Dermis microvascular lymphatic vessel endothelial cell (primary cell): ENCODE measurements at regions not wholly inside any gene's neighbourhood (a gene's known extent, or its start where the extent isn't known, plus 50 kb on each side); places are given as distances from the start of the nearest gene placed in this dataset.

Experiments used
- DNase-seq, 2 donors: peaks; one replicate each; pipeline versions ENCODE4 v3.0.0 to v3.0.0-alpha.2; 2010; ENCODE audit warnings: low read depth in 2 of 2

DNA sequence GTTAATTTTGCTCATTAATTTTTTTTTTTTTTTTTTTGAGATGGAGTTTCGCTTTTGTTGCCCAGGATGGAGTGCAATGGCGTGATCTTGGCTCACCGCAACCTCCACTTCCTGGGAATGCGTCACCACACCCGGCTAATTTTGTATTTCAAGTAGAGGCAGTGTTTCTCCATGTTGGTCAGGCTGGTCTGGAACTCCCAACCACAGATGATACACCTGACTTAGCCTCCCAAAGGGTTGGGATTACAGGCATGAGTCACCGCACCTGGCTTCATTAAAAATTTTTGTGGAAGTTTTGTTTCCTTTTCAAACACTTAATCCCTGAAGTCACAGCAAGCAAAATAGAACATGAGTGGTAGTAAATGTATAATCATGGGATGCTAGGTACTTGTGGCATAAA, 857.2 kb upstream of the PHF14 start:
- DNase-seq: no peak

DNA sequence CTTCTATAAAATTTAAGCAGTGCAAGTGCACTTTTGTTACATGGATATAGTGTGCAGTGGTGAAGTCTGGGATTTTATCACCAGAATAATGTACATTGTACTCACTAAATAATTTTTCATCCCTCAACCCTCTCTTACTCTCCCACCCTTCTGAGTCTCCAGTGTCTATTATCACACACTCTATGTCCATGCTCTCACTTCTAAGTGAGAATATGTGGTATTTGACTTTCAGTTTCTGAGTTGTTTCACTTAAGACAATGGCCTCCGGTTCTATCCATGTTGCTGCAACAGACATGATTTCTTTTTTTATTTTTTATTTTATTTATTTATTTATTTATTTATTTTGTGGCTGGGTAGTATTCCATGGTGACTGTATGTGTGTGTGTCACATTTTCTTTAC, 855.9 kb upstream of the PHF14 start:
- no peak for DNase-seq

DNA sequence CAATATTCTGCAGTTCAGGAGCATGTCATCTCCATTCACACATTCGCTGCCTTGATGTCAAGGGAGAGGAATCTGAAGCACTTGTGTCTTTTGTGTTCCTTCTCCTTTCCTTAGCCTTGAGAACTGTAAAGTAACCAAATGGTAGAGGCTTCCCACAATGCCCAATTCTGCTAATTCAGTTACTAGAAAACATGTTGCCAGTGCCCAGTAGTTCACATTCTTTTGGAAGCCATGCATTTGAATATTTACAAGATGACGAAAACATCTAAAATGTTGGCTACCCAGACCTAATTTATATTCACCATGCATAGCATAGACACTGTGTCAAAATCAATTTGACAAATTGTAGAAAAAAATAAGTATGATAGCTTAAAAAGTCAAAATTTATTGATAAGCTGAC, 852.7 kb upstream of the PHF14 start:
- no peak for DNase-seq

DNA sequence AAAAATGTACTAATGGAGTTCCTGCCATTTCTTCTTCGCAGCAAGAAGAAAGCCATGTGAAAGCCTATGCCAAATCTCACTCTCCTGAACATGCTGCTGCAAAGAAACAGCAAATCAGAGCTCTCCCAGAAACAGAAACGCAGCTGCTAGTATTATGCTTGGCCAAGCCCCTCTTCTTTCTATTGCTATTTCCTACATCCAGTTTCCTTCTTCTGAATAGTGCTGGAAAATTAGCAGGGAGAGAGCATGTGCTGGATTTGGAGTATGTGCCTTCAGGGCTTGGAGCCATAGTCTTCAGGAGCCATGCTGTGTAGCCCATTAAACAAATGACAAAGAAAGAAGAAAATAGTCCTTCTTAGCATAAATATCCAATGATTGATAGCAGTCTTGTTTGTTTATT, 852.0 kb upstream of the PHF14 start:
- DNase-seq: peak in 1 of 2 donors; percentile 33

DNA sequence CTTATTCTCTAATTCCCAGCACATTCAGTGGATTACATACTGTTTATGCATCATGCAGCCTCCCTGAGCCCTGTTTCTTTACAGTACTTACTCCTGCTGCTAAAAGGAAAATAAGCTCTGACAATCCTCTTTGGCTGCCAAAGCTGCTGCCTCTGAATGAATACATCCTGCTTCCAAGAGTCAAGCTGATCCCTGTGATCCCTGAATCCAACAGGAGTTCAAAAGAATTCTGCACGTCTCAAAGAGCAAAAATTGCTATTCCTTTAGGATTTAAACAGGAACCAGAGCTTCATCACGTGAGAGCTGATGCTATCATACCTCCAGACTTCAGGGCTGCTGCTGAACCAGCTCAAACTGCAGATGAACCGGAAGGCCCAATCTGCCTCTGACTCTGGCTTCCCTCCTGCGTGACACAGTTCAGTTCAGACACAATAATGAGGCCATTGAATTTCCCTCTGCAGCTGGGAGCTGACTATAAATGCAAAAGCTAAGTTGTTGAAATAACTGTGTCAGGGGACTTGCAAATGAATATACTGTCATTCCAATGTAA, 851.0 kb upstream of the PHF14 start:
- DNase-seq: peak in 1 of 2 donors; percentile 72

DNA sequence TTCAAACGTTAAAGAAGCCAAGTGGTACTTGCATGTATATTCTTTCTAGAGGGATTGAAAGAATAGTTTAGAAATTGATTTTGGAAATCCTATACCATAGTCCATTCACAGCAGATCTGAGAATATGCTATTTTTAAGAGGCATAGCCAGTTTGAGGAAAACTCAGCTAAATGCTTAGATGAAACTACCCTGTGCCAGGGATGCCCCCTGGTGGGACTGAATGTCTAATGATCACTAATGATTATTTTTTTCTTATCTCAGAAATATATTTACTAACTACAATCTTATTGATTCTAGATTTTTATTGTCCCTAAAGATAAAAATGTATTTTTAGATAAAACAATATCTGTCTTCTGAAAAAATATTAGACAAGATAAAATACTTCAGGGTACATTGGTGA, 844.9 kb upstream of the PHF14 start:
- peak in 1 of 2 donors; percentile 19 for DNase-seq

DNA sequence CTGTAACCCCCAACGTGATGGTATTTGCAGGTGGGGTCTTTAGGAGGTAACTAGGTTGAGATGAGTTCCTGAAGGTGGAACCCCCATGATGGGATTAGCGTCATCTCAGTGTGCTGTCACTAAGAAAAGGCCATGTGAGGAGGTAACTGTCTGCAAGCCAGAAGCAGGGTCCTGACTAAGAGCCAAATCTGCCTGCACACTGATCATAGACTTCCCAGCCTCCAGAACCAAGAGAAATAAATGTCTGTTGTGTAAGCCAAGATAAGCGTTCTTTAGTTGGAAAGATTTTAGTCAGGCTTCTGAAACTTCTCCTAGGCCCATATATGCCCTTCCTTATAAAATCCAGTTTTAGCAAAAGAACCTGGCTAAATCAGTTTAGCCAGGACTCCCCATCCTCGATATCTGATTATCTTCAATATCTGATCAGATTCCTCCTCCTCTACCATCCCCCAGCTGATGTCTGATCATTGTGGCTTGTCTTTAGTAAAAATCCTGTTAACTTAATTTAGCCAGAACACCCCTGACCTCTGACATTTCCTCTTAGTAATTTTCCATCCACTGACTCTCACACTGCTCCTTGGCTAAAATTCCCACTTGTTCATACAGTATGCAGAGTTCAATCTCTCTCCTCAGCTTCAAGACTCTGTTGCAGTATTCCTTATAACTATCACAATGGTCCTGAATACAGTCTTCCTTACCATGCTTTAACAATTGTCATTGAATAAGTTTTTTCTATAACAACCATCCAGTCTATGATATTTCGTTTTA, 835.4 kb upstream of the PHF14 start:
- DNase-seq: no peak

DNA sequence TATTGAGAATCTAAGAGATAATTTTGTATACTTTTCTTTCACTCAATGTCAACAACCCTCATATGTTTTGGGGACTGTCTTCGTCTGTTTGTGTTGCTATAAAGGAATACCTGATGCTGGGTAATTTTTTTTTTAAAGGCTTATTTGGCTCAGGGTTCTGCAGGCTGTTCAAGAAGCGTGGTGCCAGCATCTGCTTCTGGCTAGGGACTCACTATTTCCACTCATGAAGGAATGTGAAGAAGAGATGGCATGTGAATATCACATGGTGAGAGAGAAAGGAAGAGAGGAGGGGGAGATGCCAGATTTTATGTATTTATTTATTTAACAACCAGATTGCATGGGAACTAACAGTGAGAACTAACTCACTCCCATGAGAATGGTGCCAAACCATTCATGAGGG, 827.4 kb upstream of the PHF14 start:
- no peak for DNase-seq

DNA sequence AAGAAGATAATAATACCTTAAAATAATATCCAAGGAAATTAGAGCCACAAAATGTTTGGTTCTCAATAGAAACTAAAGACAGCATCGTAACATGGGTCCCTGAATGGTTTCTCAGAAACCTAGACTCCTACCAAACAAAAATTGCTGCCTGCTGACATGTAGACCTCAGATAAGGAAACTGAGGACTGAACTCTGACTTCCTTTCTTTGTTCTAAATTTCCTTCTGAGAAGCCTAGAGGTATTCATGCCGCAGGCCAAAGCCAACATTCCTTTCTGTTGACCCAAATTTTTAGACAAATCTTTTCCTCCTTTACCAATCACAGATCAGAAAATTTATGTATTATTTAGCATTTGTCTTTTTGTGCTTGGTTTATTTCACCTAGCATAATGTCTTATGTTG, 816.7 kb upstream of the PHF14 start:
- peak in 1 of 2 donors; percentile 90 for DNase-seq

DNA sequence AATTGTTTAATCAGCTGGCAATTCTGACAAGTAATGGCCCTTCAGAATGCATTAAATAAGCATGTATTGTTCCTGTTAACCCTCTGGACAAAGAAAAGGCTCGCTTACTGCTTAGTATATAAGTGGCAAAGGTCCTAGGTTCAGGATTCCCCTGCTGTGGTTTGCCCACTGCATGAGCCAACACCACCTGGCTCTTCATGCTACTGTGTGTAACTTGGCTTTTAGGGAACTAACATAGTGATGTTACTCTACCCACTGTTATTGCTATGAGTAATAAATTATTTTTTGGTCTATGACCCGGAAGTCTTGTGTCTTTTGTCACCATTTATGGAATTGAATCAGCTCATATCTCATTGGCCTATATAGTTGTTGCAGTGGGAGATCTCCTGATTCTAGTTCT, 791.7 kb upstream of the PHF14 start:
- DNase-seq: no peak

DNA sequence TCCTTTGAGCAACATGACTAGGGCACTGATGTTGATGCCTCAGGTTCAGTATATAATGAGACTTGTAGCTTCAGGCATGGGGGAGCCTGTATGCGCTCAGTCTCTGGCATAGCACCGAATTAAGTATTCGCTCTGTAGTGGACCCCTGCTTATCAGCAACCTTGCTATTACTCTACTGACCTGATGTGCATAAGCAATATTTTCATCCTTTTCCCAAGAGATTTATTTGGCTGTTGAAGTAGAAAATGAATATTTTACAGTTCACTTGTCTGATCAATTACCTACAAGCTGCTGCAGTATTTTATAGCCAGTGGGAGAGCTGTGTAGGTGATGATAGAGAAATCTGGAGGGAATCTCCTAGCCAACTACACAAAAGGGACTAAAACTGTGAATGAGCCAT, 781.6 kb upstream of the PHF14 start:
- DNase-seq: no peak

DNA sequence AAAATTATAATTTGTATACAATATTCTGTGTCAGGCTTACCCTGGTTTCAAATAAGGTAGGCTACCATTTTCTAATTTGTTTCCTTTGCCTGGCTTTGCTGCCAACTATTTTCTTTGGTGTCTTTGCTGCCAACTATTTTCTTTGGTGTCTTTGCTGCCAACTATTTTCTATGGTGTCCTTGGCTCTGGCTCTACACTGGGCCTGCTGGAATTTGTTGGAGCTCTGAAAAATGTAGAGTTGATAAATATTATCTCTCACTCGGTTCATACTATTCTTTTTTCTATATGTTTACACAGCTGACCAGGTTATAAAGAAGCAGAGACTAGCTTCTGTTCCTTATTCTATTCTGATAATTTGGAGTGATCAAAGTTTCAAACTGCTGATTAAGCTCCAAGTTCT, 768.0 kb upstream of the PHF14 start:
- DNase-seq: no peak

DNA sequence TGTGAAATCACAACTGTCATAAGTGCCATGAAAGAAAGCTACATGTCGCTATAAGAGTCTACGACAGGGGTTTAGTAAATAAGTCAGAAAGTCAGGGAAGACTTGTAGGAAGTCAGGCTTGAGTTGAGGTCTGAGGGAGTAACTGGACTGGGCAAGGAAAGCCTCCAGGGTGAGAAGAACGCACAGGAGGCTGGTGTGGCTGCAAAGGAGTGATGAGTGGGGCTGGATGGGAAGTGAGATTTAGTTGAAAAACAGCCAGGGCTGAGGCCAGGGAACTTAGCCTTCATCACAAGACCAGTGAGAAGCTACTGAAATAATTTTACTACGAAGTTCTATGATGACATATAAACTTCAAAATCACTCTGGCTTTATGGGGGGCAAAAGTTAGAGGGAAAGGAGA, 763.7 kb upstream of the PHF14 start:
- no peak for DNase-seq

DNA sequence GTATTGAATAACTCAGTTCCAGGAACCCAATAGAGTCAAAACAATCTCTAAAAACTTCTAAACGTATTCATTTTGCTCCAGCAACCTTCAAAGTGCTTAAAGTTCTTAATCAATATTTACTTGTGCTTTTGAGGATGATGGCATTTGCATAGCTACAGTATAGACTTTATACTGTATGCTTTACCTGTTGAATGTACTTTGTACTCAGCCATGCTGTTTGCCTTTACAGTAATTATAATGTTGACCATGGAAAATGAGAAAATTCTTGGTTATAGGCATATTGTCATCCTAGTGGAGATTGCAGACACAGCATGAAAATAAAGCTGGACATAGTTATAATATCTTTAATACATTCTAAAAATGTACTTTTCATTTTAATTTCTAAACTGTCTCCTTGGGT, 762.7 kb upstream of the PHF14 start:
- no peak for DNase-seq

DNA sequence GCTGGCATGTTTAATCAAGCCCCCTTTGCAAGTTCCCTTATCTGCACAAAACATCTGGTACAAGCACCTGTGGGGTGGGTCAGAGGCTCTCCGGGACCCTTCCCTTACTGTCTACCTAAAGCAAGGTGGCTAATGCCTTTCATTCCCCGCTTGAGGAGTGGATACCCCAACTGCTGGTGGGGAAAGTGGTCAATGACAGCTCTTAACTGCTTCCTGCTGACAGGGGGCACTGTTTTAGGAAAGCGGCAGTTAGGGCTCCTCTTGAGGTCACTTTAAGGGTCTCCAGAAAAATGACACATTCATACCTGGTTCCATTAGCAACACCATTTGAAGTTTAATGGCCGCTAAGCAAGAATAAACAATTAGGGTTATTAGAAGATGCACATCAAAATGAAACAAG, 761.8 kb upstream of the PHF14 start:
- DNase-seq: no peak

DNA sequence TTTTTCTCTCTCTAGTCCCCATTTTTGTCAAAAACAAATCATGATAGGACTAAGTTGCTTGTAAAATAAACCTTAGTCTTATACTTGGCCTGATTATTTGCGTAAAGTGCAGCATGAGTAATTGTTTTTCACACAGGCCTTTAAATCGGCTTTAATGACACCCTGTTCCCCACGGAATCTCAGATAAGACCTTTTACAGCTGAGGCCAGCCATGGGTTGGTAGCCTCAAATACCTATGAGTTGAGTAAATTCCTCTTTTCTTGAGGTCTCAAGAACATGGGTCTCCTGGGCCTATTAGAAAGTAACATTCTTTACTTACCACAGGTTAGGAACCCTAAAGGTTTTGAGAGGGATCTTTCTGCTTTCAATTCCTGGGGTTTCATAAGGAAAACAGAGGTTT, 761.0 kb upstream of the PHF14 start:
- DNase-seq: no peak

DNA sequence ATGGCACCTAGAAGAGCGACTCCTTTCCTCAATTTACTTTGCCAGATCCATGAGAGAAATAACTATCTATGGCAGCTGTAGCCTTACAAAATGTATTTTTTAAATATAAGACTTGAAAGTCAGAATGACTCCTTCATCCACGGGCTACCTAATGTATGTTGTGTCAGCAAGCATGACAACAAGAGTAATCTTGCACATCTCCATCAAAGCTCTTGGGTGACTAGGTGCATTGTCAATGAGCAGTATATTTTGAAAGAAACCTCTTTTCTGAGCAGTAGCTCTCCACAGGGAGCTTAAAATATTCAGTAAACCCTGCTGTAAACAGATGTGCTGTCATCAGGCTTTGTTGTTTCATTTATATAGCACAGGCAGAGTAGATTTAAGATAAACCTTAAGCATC, 757.2 kb upstream of the PHF14 start:
- no peak for DNase-seq

DNA sequence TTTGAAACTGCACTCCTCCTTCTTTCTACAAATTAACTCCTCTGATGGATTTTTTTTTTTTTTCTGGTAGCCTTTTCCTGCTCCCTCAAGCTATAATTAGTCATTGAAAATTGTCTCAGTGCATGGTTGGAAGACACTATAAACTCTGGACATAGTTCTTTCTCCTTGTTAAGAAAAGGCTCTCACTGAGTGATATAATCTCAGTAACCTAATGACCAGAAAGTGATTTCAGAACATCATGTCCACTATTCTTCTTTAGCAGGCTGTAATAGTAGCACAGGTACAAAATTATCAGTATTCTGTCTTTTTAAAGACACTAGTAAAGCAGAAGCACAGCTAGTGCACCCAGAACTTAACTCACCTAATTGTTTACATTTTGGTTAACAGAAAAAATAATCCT, 752.6 kb upstream of the PHF14 start:
- no peak for DNase-seq

DNA sequence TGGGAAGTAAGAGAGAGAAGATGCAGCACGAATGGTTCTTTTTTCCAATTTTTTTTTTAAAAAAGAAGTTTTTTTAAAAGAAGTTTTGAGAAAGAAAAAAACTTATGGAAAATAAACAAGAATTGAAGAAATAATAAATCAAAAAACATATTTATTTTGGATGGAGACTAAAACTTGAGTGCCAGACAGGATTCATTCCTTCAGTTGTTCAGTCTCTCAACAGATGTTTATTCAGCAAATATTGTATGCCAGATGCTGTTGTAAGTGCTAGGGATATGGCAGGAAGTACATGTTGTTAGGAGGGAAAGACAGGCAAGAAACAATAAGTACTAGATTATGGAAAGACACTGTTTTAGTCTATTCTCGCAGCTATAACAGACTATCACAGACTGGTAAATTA, 750.7 kb upstream of the PHF14 start:
- DNase-seq: no peak

DNA sequence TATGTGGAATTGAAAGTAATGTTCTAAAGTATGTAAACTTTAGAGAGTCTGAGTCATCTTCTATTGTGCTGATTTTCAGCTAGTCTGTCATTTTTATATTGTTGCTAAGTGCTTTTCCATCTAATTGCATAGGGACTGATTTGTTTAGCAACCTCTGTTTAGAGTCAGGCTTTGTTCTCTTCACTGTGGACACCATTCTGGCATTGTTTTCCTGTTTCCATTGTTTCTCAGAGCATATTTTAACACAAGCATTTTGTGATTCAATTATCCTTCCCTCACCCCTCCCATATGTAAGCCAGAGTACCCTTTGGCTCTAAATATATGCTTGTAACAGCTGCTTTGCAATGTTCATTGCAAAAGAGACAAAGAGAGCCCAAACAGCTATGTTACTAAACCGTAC, 748.4 kb upstream of the PHF14 start:
- peak in 1 of 2 donors; percentile 60 for DNase-seq

DNA sequence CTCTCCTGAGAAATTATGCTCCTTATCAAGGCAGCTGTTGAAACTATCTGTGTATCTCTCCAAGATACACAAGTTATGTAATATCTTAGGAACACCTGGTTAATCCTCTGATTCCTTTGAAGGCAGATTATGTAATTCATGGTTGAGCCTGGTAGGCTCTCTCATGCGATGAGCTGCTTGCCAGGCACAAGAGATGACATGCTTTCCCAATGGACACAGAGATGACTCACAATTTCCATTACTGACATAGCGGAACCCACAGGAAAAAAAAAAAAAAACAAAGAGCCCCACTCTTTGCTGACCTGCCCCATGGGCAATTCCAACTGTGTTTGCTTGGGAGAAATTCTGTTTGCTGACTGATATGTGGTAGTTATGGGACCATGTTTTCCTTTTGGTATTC, 736.4 kb upstream of the PHF14 start:
- peak in 1 of 2 donors; percentile 56 for DNase-seq

DNA sequence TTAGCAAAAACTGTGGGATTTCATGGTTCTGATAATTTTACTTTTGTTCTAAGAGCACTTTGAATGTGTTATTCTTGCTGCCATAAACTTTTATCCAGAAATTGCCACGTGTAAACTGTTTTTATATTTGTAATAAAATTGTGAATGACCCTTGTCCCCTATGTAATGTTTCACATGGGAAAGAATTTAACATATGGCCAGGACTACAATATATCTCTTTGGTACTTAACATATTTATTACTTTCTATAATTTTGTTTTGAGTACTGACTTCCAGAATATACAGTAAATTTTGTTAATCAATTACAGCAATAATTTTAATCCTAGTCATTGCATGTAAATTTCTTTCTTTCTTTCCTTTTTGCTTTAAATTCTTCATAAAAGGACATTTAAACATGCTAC, 735.0 kb upstream of the PHF14 start:
- DNase-seq: no peak

DNA sequence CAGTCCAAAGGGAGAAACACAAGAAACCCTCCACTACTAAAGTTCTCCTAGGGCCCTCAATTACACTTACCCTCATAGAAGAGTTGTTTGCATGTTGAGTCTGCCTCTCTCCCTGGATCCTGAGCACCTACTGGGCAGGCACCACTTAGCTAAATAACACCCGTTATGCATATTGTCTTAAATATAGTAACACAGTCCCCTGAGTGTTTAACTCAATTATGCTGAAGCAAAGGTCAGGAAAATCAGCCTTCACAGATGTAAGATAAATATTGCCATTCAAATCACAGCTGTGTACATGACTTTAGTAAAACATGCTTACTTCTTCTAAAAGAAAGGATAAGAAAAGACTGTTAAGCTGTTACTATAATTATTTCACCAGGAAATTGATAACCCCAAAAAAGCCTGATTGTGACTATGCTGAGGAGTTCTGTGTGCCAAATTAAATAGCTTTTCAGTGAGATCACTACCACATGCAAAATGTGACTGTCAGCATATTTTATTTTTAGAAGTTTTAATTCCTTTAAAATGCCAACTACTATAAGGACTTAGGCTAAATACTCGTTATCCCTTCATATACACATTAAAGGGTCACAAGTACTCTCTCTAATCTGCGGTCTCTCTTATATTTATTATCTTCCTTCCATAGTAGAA, 733.9 kb upstream of the PHF14 start:
- peak in 1 of 2 donors; percentile 4 for DNase-seq
